ENCODE measurements at regions not wholly inside any gene's neighbourhood (a gene's known extent, or its start where the extent isn't known, plus 50 kb on each side); places are given as distances from the start of the nearest gene placed in this dataset.

DNA sequence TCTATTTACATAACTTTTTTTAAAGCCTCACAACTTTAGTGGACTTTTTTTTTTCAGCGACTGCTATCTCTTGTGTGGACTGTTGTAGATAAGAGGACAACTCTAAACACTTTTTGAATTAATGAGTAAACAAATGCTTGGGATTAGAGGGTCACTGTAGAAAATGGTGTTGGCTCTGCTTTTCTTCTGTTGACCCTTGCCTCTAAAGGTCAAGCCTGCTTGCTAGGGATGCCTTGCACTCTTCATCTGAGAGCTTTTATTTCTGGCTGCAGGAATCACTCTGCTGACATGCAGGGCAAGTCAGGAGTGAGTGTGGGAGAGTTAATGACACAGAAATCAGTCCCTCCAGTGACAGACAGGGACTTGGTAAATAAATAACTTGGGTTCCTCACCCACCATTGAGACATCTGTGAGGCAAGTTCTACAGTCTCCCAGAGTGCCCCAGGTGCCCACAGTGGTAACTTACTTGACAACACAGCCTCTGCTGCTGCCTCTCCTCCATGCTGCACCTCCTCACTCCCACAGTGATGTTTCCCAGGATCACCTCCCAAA lies 390.1 kb downstream of the IL20RB start:
- WGBS = 20% methylated on average over 1 of the region's 1 CpG
- Histone ChIP-seq H3K9me3 (ENCODE audit: control insufficient read depth in 4 of 4, low read length in 3 of 4) (no peaks in the 10 kb centered on the region), H3K27me3 (ENCODE audit: control insufficient read depth in 4 of 4, insufficient read depth in 4 of 4, low read length in 3 of 4) (peaks cover 0 to 2% (median 0%) of the 10 kb centered on the region in 4 donors), H3K36me3 (ENCODE audit: control insufficient read depth in 4 of 4, insufficient read depth in 3 of 4, low read depth in 1 of 4, low read length in 3 of 4) (no peaks in the 10 kb centered on the region), H3K9ac (ENCODE audit: low read depth in 1 of 2, low read length in 2 of 2) (no peak overlapping the region), H3K27ac (ENCODE audit: low read depth in 1 of 2, low read length in 2 of 2) (no peak overlapping the region), H3K4me3 (ENCODE audit: low read depth in 1 of 3, low read length in 3 of 3) (no peak overlapping the region), H3K4me1 (ENCODE audit: control insufficient read depth in 4 of 4, insufficient read depth in 4 of 4, low read length in 3 of 4) (no peaks in the 10 kb centered on the region)
- no peak for DNase-seq (ENCODE audit: low spot score)
- TF ChIP-seq, protein P1, sequence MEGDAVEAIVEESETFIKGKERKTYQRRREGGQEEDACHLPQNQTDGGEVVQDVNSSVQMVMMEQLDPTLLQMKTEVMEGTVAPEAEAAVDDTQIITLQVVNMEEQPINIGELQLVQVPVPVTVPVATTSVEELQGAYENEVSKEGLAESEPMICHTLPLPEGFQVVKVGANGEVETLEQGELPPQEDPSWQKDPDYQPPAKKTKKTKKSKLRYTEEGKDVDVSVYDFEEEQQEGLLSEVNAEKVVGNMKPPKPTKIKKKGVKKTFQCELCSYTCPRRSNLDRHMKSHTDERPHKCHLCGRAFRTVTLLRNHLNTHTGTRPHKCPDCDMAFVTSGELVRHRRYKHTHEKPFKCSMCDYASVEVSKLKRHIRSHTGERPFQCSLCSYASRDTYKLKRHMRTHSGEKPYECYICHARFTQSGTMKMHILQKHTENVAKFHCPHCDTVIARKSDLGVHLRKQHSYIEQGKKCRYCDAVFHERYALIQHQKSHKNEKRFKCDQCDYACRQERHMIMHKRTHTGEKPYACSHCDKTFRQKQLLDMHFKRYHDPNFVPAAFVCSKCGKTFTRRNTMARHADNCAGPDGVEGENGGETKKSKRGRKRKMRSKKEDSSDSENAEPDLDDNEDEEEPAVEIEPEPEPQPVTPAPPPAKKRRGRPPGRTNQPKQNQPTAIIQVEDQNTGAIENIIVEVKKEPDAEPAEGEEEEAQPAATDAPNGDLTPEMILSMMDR (IDR thresholded peaks at IDR 0.05; ENCODE audit: low read depth, low read length, missing input control) = no peak
- peak; percentile 51 for TF ChIP-seq NR2F2 (IDR thresholded peaks at IDR 0.05)

DNA sequence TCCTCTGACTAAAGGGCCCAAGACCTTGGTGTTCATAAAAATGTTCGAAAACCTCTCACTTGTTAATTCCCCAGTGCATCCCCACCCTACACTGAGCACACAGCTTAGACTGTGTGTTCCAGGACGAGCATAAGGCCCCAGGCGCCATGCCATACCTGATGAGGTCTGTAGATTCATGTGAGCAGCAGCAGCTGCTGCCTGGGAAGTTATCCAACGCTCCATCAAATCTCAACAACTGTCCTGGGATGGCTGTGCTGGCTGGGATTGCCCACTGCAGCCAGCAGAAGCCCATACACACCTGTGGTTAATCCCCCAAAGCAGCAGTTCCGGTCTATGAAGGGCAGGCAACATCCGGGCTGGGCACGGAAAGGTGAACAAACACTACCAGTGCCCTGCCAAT lies 391.2 kb downstream of the IL20RB start:
- H3K4me1 ChIP-seq (ENCODE audit: control insufficient read depth in 4 of 4, insufficient read depth in 4 of 4, low read length in 3 of 4) = no peaks in the 10 kb centered on the region
- H3K36me3 ChIP-seq (ENCODE audit: control insufficient read depth in 4 of 4, insufficient read depth in 3 of 4, low read depth in 1 of 4, low read length in 3 of 4) = no peaks in the 10 kb centered on the region
- H3K27me3 ChIP-seq (ENCODE audit: control insufficient read depth in 4 of 4, insufficient read depth in 4 of 4, low read length in 3 of 4) = peaks cover 0 to 2% (median 0%) of the 10 kb centered on the region in 4 donors
- no peak overlapping the region for H3K27ac ChIP-seq (ENCODE audit: low read depth in 1 of 2, low read length in 2 of 2)
- H3K9me3 ChIP-seq (ENCODE audit: control insufficient read depth in 4 of 4, low read length in 3 of 4) = no peaks in the 10 kb centered on the region
- DNase-seq (ENCODE audit: low spot score) = no peak
- H3K9ac ChIP-seq (ENCODE audit: low read depth in 1 of 2, low read length in 2 of 2) = no peak overlapping the region
- WGBS = 67% methylated on average over 7 of the region's 7 CpGs
- TF ChIP-seq HNF4G (IDR thresholded peaks at IDR 0.05) (no peak), JUND (IDR thresholded peaks at IDR 0.05) (no peak), HNF4A (conservative IDR thresholded peaks at IDR 0.05) (no peak)
- no peak overlapping the region for H3K4me3 ChIP-seq (ENCODE audit: low read depth in 1 of 3, low read length in 3 of 3)

DNA sequence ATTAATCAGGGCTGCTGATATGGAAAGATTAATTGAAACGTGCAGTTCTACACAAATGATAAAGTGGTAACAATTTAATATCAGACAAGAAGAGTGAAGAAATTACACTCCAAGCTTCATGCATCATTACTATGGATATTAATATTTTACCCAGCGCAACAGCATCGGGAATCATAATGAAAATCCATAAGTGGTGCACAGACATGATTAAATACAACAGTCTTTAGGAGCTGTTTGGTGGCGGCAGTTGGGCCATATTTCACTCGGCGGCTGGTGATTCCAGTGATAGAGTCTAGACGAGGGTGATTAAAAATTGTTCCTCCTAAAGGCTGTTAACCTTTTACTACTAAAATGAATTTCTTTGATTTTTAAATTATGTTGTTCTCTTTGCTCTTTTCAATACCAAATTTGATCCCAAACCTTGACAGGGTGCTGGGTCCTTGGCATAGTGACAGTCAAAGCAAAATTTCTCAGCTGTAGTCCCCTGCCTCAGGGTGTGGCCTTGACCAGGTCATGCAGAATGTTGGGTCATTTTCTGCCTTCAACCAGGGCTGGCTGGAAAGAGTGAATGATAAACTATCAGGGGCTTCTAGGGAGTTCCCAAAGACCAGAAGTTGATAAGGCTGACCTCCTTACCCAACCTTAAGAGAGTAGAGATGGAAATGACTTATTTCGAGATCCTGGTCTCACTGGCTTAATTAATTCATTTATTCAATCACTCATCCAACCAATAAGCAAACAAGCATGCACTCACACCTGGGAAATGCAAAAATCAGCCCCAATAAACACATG lies 392.0 kb downstream of the IL20RB start:
- Histone ChIP-seq H3K4me3 (ENCODE audit: low read depth in 1 of 3, low read length in 3 of 3) (no peak overlapping the region), H3K27ac (ENCODE audit: low read depth in 1 of 2, low read length in 2 of 2) (no peak overlapping the region), H3K36me3 (ENCODE audit: control insufficient read depth in 4 of 4, insufficient read depth in 3 of 4, low read depth in 1 of 4, low read length in 3 of 4) (no peaks in the 10 kb centered on the region), H3K9me3 (ENCODE audit: control insufficient read depth in 4 of 4, low read length in 3 of 4) (no peaks in the 10 kb centered on the region), H3K4me1 (ENCODE audit: control insufficient read depth in 4 of 4, insufficient read depth in 4 of 4, low read length in 3 of 4) (no peaks in the 10 kb centered on the region), H3K27me3 (ENCODE audit: control insufficient read depth in 4 of 4, insufficient read depth in 4 of 4, low read length in 3 of 4) (peaks cover 0 to 2% (median 0%) of the 10 kb centered on the region in 4 donors), H3K9ac (ENCODE audit: low read depth in 1 of 2, low read length in 2 of 2) (no peak overlapping the region)
- DNase-seq (ENCODE audit: low spot score) = no peak
- 81% methylated on average over 8 of the region's 8 CpGs for WGBS
- no peak for TF ChIP-seq TAF1 (conservative IDR thresholded peaks at IDR 0.05)
- no peak for TF ChIP-seq SP1 (IDR thresholded peaks at IDR 0.05)
- no peak for TF ChIP-seq HNF4G (IDR thresholded peaks at IDR 0.05)
- TF ChIP-seq JUND (IDR thresholded peaks at IDR 0.05) = no peak
- TF ChIP-seq NR2F2 (IDR thresholded peaks at IDR 0.05) = no peak
- TF ChIP-seq FOXA1 (IDR thresholded peaks at IDR 0.05) = no peak
- no peak for TF ChIP-seq RAD21 (IDR thresholded peaks at IDR 0.05)
- TF ChIP-seq, protein P1 (IDR thresholded peaks at IDR 0.05; ENCODE audit: low read depth, low read length, missing input control) = no peak
- TF ChIP-seq, protein P2, sequence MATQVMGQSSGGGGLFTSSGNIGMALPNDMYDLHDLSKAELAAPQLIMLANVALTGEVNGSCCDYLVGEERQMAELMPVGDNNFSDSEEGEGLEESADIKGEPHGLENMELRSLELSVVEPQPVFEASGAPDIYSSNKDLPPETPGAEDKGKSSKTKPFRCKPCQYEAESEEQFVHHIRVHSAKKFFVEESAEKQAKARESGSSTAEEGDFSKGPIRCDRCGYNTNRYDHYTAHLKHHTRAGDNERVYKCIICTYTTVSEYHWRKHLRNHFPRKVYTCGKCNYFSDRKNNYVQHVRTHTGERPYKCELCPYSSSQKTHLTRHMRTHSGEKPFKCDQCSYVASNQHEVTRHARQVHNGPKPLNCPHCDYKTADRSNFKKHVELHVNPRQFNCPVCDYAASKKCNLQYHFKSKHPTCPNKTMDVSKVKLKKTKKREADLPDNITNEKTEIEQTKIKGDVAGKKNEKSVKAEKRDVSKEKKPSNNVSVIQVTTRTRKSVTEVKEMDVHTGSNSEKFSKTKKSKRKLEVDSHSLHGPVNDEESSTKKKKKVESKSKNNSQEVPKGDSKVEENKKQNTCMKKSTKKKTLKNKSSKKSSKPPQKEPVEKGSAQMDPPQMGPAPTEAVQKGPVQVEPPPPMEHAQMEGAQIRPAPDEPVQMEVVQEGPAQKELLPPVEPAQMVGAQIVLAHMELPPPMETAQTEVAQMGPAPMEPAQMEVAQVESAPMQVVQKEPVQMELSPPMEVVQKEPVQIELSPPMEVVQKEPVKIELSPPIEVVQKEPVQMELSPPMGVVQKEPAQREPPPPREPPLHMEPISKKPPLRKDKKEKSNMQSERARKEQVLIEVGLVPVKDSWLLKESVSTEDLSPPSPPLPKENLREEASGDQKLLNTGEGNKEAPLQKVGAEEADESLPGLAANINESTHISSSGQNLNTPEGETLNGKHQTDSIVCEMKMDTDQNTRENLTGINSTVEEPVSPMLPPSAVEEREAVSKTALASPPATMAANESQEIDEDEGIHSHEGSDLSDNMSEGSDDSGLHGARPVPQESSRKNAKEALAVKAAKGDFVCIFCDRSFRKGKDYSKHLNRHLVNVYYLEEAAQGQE (IDR thresholded peaks at IDR 0.05) = no peak
- TF ChIP-seq GABPA (IDR thresholded peaks at IDR 0.05 in 1 of 2, conservative IDR thresholded peaks at IDR 0.05 in 1 of 2) = no peak
- TF ChIP-seq, protein P3, sequence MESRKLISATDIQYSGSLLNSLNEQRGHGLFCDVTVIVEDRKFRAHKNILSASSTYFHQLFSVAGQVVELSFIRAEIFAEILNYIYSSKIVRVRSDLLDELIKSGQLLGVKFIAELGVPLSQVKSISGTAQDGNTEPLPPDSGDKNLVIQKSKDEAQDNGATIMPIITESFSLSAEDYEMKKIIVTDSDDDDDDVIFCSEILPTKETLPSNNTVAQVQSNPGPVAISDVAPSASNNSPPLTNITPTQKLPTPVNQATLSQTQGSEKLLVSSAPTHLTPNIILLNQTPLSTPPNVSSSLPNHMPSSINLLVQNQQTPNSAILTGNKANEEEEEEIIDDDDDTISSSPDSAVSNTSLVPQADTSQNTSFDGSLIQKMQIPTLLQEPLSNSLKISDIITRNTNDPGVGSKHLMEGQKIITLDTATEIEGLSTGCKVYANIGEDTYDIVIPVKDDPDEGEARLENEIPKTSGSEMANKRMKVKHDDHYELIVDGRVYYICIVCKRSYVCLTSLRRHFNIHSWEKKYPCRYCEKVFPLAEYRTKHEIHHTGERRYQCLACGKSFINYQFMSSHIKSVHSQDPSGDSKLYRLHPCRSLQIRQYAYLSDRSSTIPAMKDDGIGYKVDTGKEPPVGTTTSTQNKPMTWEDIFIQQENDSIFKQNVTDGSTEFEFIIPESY (IDR thresholded peaks at IDR 0.05) = no peak
- TF ChIP-seq HNF4A (conservative IDR thresholded peaks at IDR 0.05) = no peak
- TF ChIP-seq EGR1 (IDR thresholded peaks at IDR 0.05; ENCODE audit: low read depth in 2 of 2) = no peak
- TF ChIP-seq, protein P4, sequence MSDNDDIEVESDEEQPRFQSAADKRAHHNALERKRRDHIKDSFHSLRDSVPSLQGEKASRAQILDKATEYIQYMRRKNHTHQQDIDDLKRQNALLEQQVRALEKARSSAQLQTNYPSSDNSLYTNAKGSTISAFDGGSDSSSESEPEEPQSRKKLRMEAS (IDR thresholded peaks at IDR 0.05) = no peak

Measured in liver (tissue), 8 donors.